HG03558 (cell line): ENCODE measurements at regions not wholly inside any gene's neighbourhood (a gene's known extent, or its start where the extent isn't known, plus 50 kb on each side); places are given as distances from the start of the nearest gene placed in this dataset.

Experiments used
- ATAC-seq: cut with Tn5 transposase; IDR thresholded peaks from one replicate; pipeline ENCODE4 v1.9.1; 2021; ENCODE audit warnings: moderate number of reproducible peaks; ENCODE audit not compliant: unreplicated experiment; ENCODE audit errors: extremely low read depth

GRCh38 chr4:189377569-189377968, 563.1 kb upstream of the FRG1 start:
- ATAC-seq = no peak

- no peak for ATAC-seq
Observed at GRCh38 chr4:189385098-189385497, 555.6 kb upstream of the FRG1 start.

- no peak for ATAC-seq
Observed at GRCh38 chr4:189385579-189385978, 555.1 kb upstream of the FRG1 start.

GRCh38 chr4:189396435-189396834, 544.2 kb upstream of the FRG1 start:
- no peak for ATAC-seq

GRCh38 chr4:189404271-189404670, 536.4 kb upstream of the FRG1 start:
- no peak for ATAC-seq

- ATAC-seq = no peak
Observed at GRCh38 chr4:189409158-189409557, 531.5 kb upstream of the FRG1 start.

- no peak for ATAC-seq
Observed at GRCh38 chr4:189414021-189414420, 526.7 kb upstream of the FRG1 start.

GRCh38 chr4:189420572-189420971, 520.1 kb upstream of the FRG1 start:
- no peak for ATAC-seq

- no peak for ATAC-seq
Observed at GRCh38 chr4:189436207-189436606, 504.5 kb upstream of the FRG1 start.

GRCh38 chr4:189440716-189441115, 500.0 kb upstream of the FRG1 start:
- ATAC-seq = no peak

GRCh38 chr4:189443341-189443740, 497.3 kb upstream of the FRG1 start:
- ATAC-seq = no peak

- ATAC-seq = no peak
Observed at GRCh38 chr4:189445613-189446012, 495.1 kb upstream of the FRG1 start.

- ATAC-seq = no peak
Observed at GRCh38 chr4:189463734-189464133, 476.9 kb upstream of the FRG1 start.

- ATAC-seq = no peak
Observed at GRCh38 chr4:189494407-189494806, 446.3 kb upstream of the FRG1 start.

- no peak for ATAC-seq
Observed at GRCh38 chr4:189497516-189497915, 443.2 kb upstream of the FRG1 start.

GRCh38 chr4:189497996-189498395, 442.7 kb upstream of the FRG1 start:
- ATAC-seq = no peak

GRCh38 chr4:189498457-189498856, 442.2 kb upstream of the FRG1 start:
- ATAC-seq = no peak

GRCh38 chr4:189499696-189500095, 441.0 kb upstream of the FRG1 start:
- no peak for ATAC-seq

GRCh38 chr4:189500970-189501369, 439.7 kb upstream of the FRG1 start:
- ATAC-seq = no peak

GRCh38 chr4:189502841-189503435, 437.7 kb upstream of the FRG1 start:
- peak; percentile 72 for ATAC-seq

GRCh38 chr4:189504220-189504619, 436.5 kb upstream of the FRG1 start:
- no peak for ATAC-seq

GRCh38 chr4:189505380-189505779, 435.3 kb upstream of the FRG1 start:
- no peak for ATAC-seq

- no peak for ATAC-seq
Observed at GRCh38 chr4:189506080-189506479, 434.6 kb upstream of the FRG1 start.
